K562 (cell line): ENCODE measurements at regions not wholly inside any gene's neighbourhood (a gene's known extent, or its start where the extent isn't known, plus 50 kb on each side); places are given as distances from the start of the nearest gene placed in this dataset.

Experiments used
- ATAC-seq: fragments of 200-7000 bp; cut with Tn5 transposase; 3 replicates; pipeline ENCODE4 v1.9.1; 2020; ENCODE audit warnings: moderate library complexity
- BruUV-seq: library from RNA; stranded (reverse); fragments of 400-500 nt; replicated peaks from 2 replicates; lab custom pipeline; 2021; lab: Mats Ljungman, UMichigan
- CTCF ChIA-PET: fragments of 300-600 bp; formaldehyde crosslinking; extraction: SDS; loops from one replicate; lab custom pipeline; 2021; ENCODE audit warnings: low intra/inter-chr PET ratio; lab: Yijun Ruan, JAX
- POLR2A ChIA-PET: fragments of 300-600, 350-650 bp; sonication (Branson Sonifier 250); formaldehyde crosslinking; extraction: SDS; loops from one replicate; lab custom pipeline; 2021; ENCODE audit warnings: antibody characterized with exemption, inconsistent platforms; lab: Yijun Ruan, JAX
- DNase-seq, 4 experiments: peaks; one replicate each; pipeline versions ENCODE4 v3.0.0 to v3.0.0-alpha.2; 2011 to 2018; ENCODE audit warnings: low spot score in 3 of 4, mixed read lengths in 3 of 4; ENCODE audit errors: extremely low read depth in 1 of 4
- FAIRE-seq: peaks from 2 replicates; lab custom pipeline; 2011; peaks lifted over from hg19 to GRCh38; lab: Jason Lieb, UNC
- H2AFZ ChIP-seq: 2 replicates; pipeline ENCODE4 v1.6.0; 2011; ENCODE audit warnings: low read depth, low read length, control low read depth, inconsistent platforms
- H3K27ac ChIP-seq: fragments of 200-600 bp; 3 replicates; pipeline ENCODE4 v1.8.0; 2011; ENCODE audit warnings: low read depth, mild to moderate bottlenecking, control low read depth, inconsistent platforms, low read length, moderate library complexity, mixed read lengths; ENCODE audit errors: extremely low read depth
- H3K27me3 ChIP-seq, 2 experiments: fragments of 300-600 bp in 1 of 2; 2 replicates in 1 of 2; 3 replicates in 1 of 2; pipeline versions ENCODE4 v1.6.0 to v1.8.0; 2011; ENCODE audit warnings: inconsistent platforms in 2 of 2, low read length in 2 of 2, mild to moderate bottlenecking in 1 of 2, mixed read lengths in 1 of 2, moderate library complexity in 1 of 2; ENCODE audit not compliant: control insufficient read depth in 2 of 2, insufficient read depth in 2 of 2
- H3K36me3 ChIP-seq: fragments of 300-600 bp; 3 replicates; pipeline ENCODE4 v1.8.0; 2011; ENCODE audit warnings: mild to moderate bottlenecking, low read length, inconsistent platforms; ENCODE audit not compliant: control insufficient read depth, insufficient read depth
- H3K4me1 ChIP-seq, 2 experiments: fragments of 200-600 bp in 1 of 2; replicated peaks in 1 of 2; 2 replicates in 1 of 2; 3 replicates in 1 of 2; pipeline versions ENCODE4 v1.5.1 to v1.8.0; 2011; ENCODE audit warnings: inconsistent platforms in 2 of 2, low read length in 2 of 2, mild to moderate bottlenecking in 1 of 2, mixed read lengths in 1 of 2, moderate library complexity in 1 of 2; ENCODE audit not compliant: control insufficient read depth in 2 of 2, insufficient read depth in 2 of 2
- H3K4me2 ChIP-seq: 2 replicates; pipeline ENCODE4 v1.6.1; 2011; ENCODE audit warnings: low read length, control low read depth, inconsistent platforms, mixed read lengths; ENCODE audit not compliant: insufficient read depth
- H3K4me3 ChIP-seq: fragments of 200-600 bp; sonication (generic), shearing (Covaris generic); 2 replicates; pipeline ENCODE4 v1.5.1; 2016; ENCODE audit warnings: control low read depth, inconsistent platforms
- H3K79me2 ChIP-seq: fragments of 200-600 bp; 3 replicates; pipeline ENCODE4 v1.8.0; 2011; ENCODE audit warnings: low read length, inconsistent platforms; ENCODE audit not compliant: control insufficient read depth, insufficient read depth
- H3K9ac ChIP-seq, 2 experiments: 2 replicates each; pipeline versions ENCODE4 v1.6.0 to v1.6.1; 2011; ENCODE audit warnings: low read depth in 2 of 2, low read length in 2 of 2, control low read depth in 1 of 2, inconsistent platforms in 1 of 2, mild to moderate bottlenecking in 1 of 2, mixed read lengths in 1 of 2; ENCODE audit not compliant: insufficient read depth in 1 of 2
- H3K9me1 ChIP-seq: one replicate; pipeline ENCODE4 v1.6.0; 2011; ENCODE audit warnings: inconsistent platforms, mild to moderate bottlenecking, low read length, moderate library complexity; ENCODE audit not compliant: control insufficient read depth, insufficient read depth
- H3K9me3 ChIP-seq: replicated peaks from 2 replicates; pipeline ENCODE4 v1.5.1; 2011; ENCODE audit warnings: low read depth, low read length, inconsistent platforms; ENCODE audit not compliant: control insufficient read depth, insufficient read depth
- H4K20me1 ChIP-seq: replicated peaks from 2 replicates; pipeline ENCODE4 v1.6.1; 2011; ENCODE audit warnings: low read length, inconsistent platforms, mixed read lengths; ENCODE audit not compliant: control insufficient read depth, insufficient read depth
- COPS2 ChIP-seq: fragments of 450-650 bp; conservative IDR thresholded peaks from 2 replicates; pipeline ENCODE4 v1.6.1; 2016; ENCODE audit warnings: mild to moderate bottlenecking, moderate library complexity
- EP300 ChIP-seq: IDR thresholded peaks from 2 replicates; pipeline ENCODE4 v1.6.1; 2012; ENCODE audit warnings: low read length, improper control_type of control experiment
- MLLT1 ChIP-seq, 2 experiments: fragments of 450-650 bp; IDR thresholded peaks; 2 replicates each; pipeline ENCODE4 v1.6.1; 2016
- MNT ChIP-seq, 2 experiments: fragments of 450-650 bp; conservative IDR thresholded peaks; 2 replicates each; pipeline ENCODE4 v1.6.1; 2017; ENCODE audit warnings: mild to moderate bottlenecking in 2 of 2, moderate library complexity in 2 of 2
- NR1H2 ChIP-seq: sonication (generic); formaldehyde crosslinking; IDR thresholded peaks from 2 replicates; pipeline ENCODE4 v1.4.0; 2020; ENCODE audit warnings: mild to moderate bottlenecking, missing genetic modification reagents
- NR2F6 ChIP-seq: fragments of 450-650 bp; formaldehyde crosslinking; IDR thresholded peaks from 2 replicates; pipeline ENCODE4 v1.4.0; 2020; ENCODE audit warnings: mild to moderate bottlenecking
- SMARCA5 ChIP-seq: fragments of 450-650 bp; IDR thresholded peaks from 2 replicates; pipeline ENCODE4 v1.6.1; 2016
- ZBTB11 ChIP-seq, 3 experiments: fragments of 200-800 bp in 1 of 3; fragments of 250-450 bp in 1 of 3; fragments of 450-650 bp in 1 of 3; sonication (Bioruptor Pico) in 1 of 3; sonication (Bioruptor generic) in 1 of 3; formaldehyde crosslinking in 1 of 3; IDR thresholded peaks; 2 replicates each; pipeline versions ENCODE4 v1.6.1 to v1.8.0; 2016 to 2022; ENCODE audit warnings: mild to moderate bottlenecking in 2 of 3, missing genetic modification characterization in 2 of 3, missing compliant biosample characterization in 1 of 3, moderate library complexity in 1 of 3
- ZNF398 ChIP-seq: fragments of 250-450 bp; sonication (Bioruptor Pico); IDR thresholded peaks from 2 replicates; pipeline ENCODE4 v1.8.0; 2021; ENCODE audit warnings: moderate library complexity, mild to moderate bottlenecking, inconsistent platforms
- WGBS: fragments of 100-300 bp; shearing (Covaris generic); methylation state at CpG from one replicate; pipeline ENCODE4 v1.1.6; 2016; ENCODE audit warnings: low coverage, mixed read lengths; ENCODE audit not compliant: insufficient coverage; ENCODE audit errors: missing lambda C conversion rate; 5-methylcytosine and 5-hydroxymethylcytosine counted together
- in situ Hi-C: fragments of 300-500 bp; cut with MboI; formaldehyde crosslinking; loops from 4 replicates; pipeline ENCODE4 v1.15.0; 2018; ENCODE audit warnings: inconsistent platforms, mixed read lengths
- intact Hi-C: fragments of 100-400 bp; cut with micrococcal nuclease; formaldehyde crosslinking; loops from 2 replicates; pipeline ENCODE4 v1.14.2; 2022
- TF ChIP-seq, protein P1 (sequence below): sonication (generic); formaldehyde crosslinking; IDR thresholded peaks from 2 replicates; pipeline ENCODE4 v1.8.1; 2022; ENCODE audit warnings: missing genetic modification reagents

GRCh38 chr5:126020770-126021169 is 402.4 kb upstream of the GRAMD2B start:
- Histone ChIP-seq H3K9ac (no peak overlapping the region), H3K36me3 (no peaks in the 10 kb centered on the region), H3K4me2 (no peak overlapping the region), H3K27ac (no peak overlapping the region), H2AFZ (no peak overlapping the region), H3K27me3 (no peaks in the 10 kb centered on the region), H4K20me1 (no peaks in the 10 kb centered on the region), H3K4me3 (no peak overlapping the region), H3K4me1 (no peaks in the 10 kb centered on the region), H3K79me2 (no peaks in the 10 kb centered on the region), H3K9me3 (no peaks in the 10 kb centered on the region; the same call in 1 of the 2 replicates), H3K9me1 (no peaks in the 10 kb centered on the region)
- 1% methylated on average over 5 of the region's 5 CpGs for WGBS
- CTCF ChIA-PET: no interaction called here
- in situ Hi-C loops: no loop called here
- intact Hi-C loops: no loop called here
- no TSS peak for BruUV-seq
- POLR2A ChIA-PET: no interaction called here
- FAIRE-seq: no peak
- no peak for ATAC-seq
- no peak for DNase-seq
- TF ChIP-seq COPS2 (no peak), MLLT1 (IDR thresholded peaks at IDR 0.05) (no peak), SMARCA5 (no peak), NR2F6 (CRISPR knock-in tag) (no peak), ZBTB11 (CRISPR knock-in tag; IDR thresholded peaks at IDR 0.05) (no peak), MNT (conservative IDR thresholded peaks at IDR 0.05) (no peak), ZNF398 (no peak), NR1H2 (CRISPR knock-in tag) (no peak), EP300 (no peak)
- TF ChIP-seq, protein P1, sequence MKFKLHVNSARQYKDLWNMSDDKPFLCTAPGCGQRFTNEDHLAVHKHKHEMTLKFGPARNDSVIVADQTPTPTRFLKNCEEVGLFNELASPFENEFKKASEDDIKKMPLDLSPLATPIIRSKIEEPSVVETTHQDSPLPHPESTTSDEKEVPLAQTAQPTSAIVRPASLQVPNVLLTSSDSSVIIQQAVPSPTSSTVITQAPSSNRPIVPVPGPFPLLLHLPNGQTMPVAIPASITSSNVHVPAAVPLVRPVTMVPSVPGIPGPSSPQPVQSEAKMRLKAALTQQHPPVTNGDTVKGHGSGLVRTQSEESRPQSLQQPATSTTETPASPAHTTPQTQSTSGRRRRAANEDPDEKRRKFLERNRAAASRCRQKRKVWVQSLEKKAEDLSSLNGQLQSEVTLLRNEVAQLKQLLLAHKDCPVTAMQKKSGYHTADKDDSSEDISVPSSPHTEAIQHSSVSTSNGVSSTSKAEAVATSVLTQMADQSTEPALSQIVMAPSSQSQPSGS (CRISPR knock-in tag): no peak
